Mucosa of stomach (tissue), 1 donor: ENCODE measurements at regions not wholly inside any gene's neighbourhood (a gene's known extent, or its start where the extent isn't known, plus 50 kb on each side); places are given as distances from the start of the nearest gene placed in this dataset.
"Not testable (repeated sequence)": the region's sequence is repeated elsewhere in the genome, so short reads cannot be mapped to it uniquely, and the experiment has no call there.

Source experiments
- H3K27me3 ChIP-seq: one replicate; pipeline ENCODE4 v1.7.0; 2013; ENCODE audit warnings: mild to moderate bottlenecking, low read length; ENCODE audit not compliant: control insufficient read depth, insufficient read depth
- H3K36me3 ChIP-seq: one replicate; pipeline ENCODE4 v1.7.0; 2013; ENCODE audit warnings: low read length; ENCODE audit not compliant: control insufficient read depth, insufficient read depth
- H3K4me1 ChIP-seq: one replicate; pipeline ENCODE4 v1.7.0; 2013; ENCODE audit warnings: mild to moderate bottlenecking, low read length; ENCODE audit not compliant: control insufficient read depth, insufficient read depth
- H3K4me3 ChIP-seq: one replicate; pipeline ENCODE4 v1.7.0; 2013; ENCODE audit warnings: low read length
- H3K9ac ChIP-seq: one replicate; pipeline ENCODE4 v1.7.0; 2013; ENCODE audit warnings: mild to moderate bottlenecking, low read length, moderate library complexity
- H3K9me3 ChIP-seq: one replicate; pipeline ENCODE4 v1.7.0; 2013; ENCODE audit warnings: mild to moderate bottlenecking, low read length, moderate library complexity; ENCODE audit not compliant: control insufficient read depth
- donor health status: Pancreatic carcinoma.

- H3K9ac ChIP-seq, result no peak overlapping the region
- no peaks in the 10 kb centered on the region for H3K9me3 ChIP-seq
- H3K36me3 ChIP-seq, result no peaks in the 10 kb centered on the region
- H3K4me1 ChIP-seq, result no peaks in the 10 kb centered on the region
- H3K4me3 ChIP-seq, result no peak overlapping the region
- no peaks in the 10 kb centered on the region for H3K27me3 ChIP-seq
Observed at GRCh38 chr7:136470179-136470578, 398.3 kb upstream of the CHRM2 start.

DNA sequence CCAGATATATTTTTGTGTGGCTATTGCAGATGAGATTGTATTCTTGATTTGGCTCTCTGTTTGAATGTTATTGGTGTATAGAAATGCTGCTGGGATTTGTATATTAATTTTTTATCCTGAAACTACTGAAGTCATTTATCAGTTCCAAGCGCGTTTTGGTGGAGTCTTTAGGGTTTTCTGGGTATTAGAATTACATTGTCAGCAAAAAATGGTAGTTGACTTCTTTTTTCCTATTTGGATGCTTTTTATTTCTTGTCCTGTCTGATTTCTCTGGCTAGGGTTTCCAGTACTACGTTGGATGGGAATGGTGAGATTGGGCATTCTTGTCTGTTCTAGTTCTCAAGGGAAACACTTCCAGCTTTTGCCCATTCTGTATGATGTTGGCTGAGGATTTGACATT lies 415.5 kb upstream of the CHRM2 start:
- no peak overlapping the region for H3K9ac ChIP-seq
- no peak overlapping the region for H3K4me3 ChIP-seq
- no peaks in the 10 kb centered on the region for H3K4me1 ChIP-seq
- no peaks in the 10 kb centered on the region for H3K36me3 ChIP-seq
- no peaks in the 10 kb centered on the region for H3K9me3 ChIP-seq
- H3K27me3 ChIP-seq, result no peaks in the 10 kb centered on the region

- H3K4me1 ChIP-seq, result no peaks in the 10 kb centered on the region
Observed at GRCh38 chr7:136446751-136447150, 421.7 kb upstream of the CHRM2 start.

DNA sequence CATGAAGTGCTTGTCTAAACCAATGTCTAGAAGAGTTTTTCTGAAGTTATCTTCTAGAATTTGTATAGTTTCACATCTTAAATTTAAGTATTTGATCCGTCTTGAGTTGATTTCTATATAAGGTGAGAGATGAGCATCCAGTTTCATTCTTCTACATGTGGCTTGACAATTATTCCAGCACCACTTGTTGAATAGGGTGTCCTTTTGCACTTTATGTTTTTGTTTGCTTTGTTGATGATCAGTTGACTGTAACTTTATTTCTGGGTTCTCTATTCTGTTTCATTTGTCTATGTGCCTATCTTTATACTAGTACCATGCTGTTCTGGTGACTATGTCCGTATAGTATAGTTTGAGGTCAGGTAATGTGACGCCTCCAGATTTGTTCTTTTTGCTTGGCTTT lies 426.6 kb upstream of the CHRM2 start:
- H3K9me3 ChIP-seq, result no peaks in the 10 kb centered on the region
- H3K4me3 ChIP-seq, result no peak overlapping the region
- no peak overlapping the region for H3K9ac ChIP-seq
- H3K27me3 ChIP-seq, result no peaks in the 10 kb centered on the region
- no peaks in the 10 kb centered on the region for H3K4me1 ChIP-seq
- no peaks in the 10 kb centered on the region for H3K36me3 ChIP-seq

More at GRCh38 chr7:136446751-136447150, 421.7 kb upstream of the CHRM2 start:
- H3K36me3 ChIP-seq, result no peaks in the 10 kb centered on the region
- no peaks in the 10 kb centered on the region for H3K27me3 ChIP-seq
- no peak overlapping the region for H3K4me3 ChIP-seq
- H3K9ac ChIP-seq, result no peak overlapping the region
- no peaks in the 10 kb centered on the region for H3K9me3 ChIP-seq

DNA sequence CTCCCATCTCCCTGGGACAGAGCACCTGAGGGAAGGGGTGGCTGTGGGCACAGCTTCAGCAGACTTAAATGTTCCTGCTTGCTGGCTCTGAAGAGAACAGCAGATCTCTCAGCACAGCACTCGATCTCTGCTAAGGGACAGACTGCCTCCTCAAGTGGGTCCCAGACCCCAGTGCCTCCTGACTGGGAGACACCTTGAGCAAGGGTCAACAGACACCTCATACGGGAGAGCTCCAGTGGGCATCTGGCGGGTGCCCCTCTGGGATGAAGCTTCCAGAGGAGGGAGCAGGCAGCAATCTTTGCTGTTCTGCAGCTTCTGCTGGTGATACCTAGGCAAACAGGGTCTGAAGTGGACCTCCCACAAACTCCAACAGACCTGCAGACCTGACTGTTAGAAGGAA lies 436.7 kb upstream of the CHRM2 start:
- H3K36me3 ChIP-seq, H3K4me3 ChIP-seq, H3K9ac ChIP-seq, H3K27me3 ChIP-seq, H3K9me3 ChIP-seq, H3K4me1 ChIP-seq: not testable (repeated sequence)

GRCh38 chr7:136424058-136424457 lies 444.4 kb upstream of the CHRM2 start:
- Histone ChIP-seq H3K9ac (no peak overlapping the region), H3K9me3 (no peaks in the 10 kb centered on the region), H3K36me3 (no peaks in the 10 kb centered on the region), H3K4me3 (no peak overlapping the region), H3K4me1 (no peaks in the 10 kb centered on the region), H3K27me3 (no peaks in the 10 kb centered on the region)

- H3K9me3 ChIP-seq, H3K9ac ChIP-seq, H3K4me3 ChIP-seq, H3K4me1 ChIP-seq, H3K36me3 ChIP-seq, H3K27me3 ChIP-seq: not testable (repeated sequence)
Observed at GRCh38 chr7:136419740-136420139, 442.6 kb upstream of the MTPN start.

DNA sequence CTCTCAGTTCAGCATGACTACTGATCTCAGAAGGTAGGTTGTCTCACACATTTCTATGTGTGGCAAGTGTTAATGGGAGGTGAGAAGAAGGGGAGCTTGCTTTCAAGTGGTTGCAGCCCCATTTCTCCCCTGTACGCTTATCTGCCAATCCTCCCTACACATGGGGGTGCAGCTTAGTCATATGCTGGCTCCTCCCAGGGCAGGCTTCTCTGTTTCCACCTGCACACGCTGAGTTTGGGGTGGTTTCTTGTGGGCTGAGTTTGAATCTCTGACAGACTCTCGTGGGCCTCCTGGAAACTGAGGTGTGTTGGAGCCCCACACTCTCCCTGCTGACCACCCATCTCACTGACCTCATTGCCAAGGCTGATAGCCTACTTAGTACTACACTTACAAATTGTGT lies 435.8 kb upstream of the MTPN start:
- Histone ChIP-seq H3K4me1 (no peaks in the 10 kb centered on the region), H3K27me3 (no peaks in the 10 kb centered on the region), H3K9me3 (no peaks in the 10 kb centered on the region), H3K4me3 (no peak overlapping the region), H3K9ac (no peak overlapping the region), H3K36me3 (no peaks in the 10 kb centered on the region)

- no peak overlapping the region for H3K9ac ChIP-seq
- no peaks in the 10 kb centered on the region for H3K9me3 ChIP-seq
- H3K27me3 ChIP-seq, result no peaks in the 10 kb centered on the region
- no peaks in the 10 kb centered on the region for H3K4me1 ChIP-seq
- H3K36me3 ChIP-seq, result no peaks in the 10 kb centered on the region
- no peak overlapping the region for H3K4me3 ChIP-seq
Observed at GRCh38 chr7:136405931-136406777, 429.0 kb upstream of the MTPN start.

DNA sequence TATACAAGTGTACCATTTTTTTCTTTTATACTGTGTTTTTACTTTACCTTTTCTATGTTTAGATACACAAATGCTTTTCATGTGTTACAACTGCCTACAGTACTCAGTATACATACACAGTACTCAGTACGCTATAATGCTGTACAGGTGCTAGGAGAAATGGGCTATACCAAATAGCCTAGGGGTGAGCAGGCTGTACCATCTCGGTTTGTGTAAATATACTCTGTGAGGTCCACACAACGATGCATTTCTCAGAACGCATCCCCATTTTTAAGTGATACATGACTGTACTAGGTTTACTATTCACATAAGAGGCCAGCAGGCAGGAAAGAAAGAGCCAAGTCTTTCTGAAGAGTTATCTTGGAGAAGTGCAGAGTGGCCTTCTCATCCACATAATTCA lies 426.4 kb upstream of the MTPN start:
- Histone ChIP-seq H3K27me3 (no peaks in the 10 kb centered on the region), H3K9ac (no peak overlapping the region), H3K36me3 (no peaks in the 10 kb centered on the region), H3K4me1 (no peaks in the 10 kb centered on the region), H3K4me3 (no peak overlapping the region), H3K9me3 (no peaks in the 10 kb centered on the region)

- no peaks in the 10 kb centered on the region for H3K36me3 ChIP-seq
- no peak overlapping the region for H3K4me3 ChIP-seq
- H3K4me1 ChIP-seq, result no peaks in the 10 kb centered on the region
- no peaks in the 10 kb centered on the region for H3K27me3 ChIP-seq
- no peaks in the 10 kb centered on the region for H3K9me3 ChIP-seq
- H3K9ac ChIP-seq, result no peak overlapping the region
Observed at GRCh38 chr7:136400877-136401276, 423.7 kb upstream of the MTPN start.

- Histone ChIP-seq H3K27me3 (no peaks in the 10 kb centered on the region), H3K4me3 (no peak overlapping the region), H3K9me3 (no peaks in the 10 kb centered on the region), H3K9ac (no peak overlapping the region), H3K4me1 (no peaks in the 10 kb centered on the region), H3K36me3 (no peaks in the 10 kb centered on the region)
Observed at GRCh38 chr7:136399385-136399784, 422.2 kb upstream of the MTPN start.

GRCh38 chr7:136392856-136393255 lies 415.7 kb upstream of the MTPN start:
- H3K9ac ChIP-seq, result no peak overlapping the region
- no peaks in the 10 kb centered on the region for H3K9me3 ChIP-seq
- no peaks in the 10 kb centered on the region for H3K4me1 ChIP-seq
- no peak overlapping the region for H3K4me3 ChIP-seq
- no peaks in the 10 kb centered on the region for H3K36me3 ChIP-seq
- no peaks in the 10 kb centered on the region for H3K27me3 ChIP-seq
